Hypothalamus (tissue), 51 donors: ENCODE measurements at regions not wholly inside any gene's neighbourhood (a gene's known extent, or its start where the extent isn't known, plus 50 kb on each side); places are given as distances from the start of the nearest gene placed in this dataset.
A peak's percentile ranks its signal among the peaks of the same experiment; 100 is the strongest.
"Not testable (repeated sequence)": the region's sequence is repeated elsewhere in the genome, so short reads cannot be mapped to it uniquely, and the experiment has no call there.

Experiments
- DNase-seq, 51 donors: peaks; one replicate each; lab custom pipeline; 2025; lab: John Stamatoyannopoulos, UW

DNA sequence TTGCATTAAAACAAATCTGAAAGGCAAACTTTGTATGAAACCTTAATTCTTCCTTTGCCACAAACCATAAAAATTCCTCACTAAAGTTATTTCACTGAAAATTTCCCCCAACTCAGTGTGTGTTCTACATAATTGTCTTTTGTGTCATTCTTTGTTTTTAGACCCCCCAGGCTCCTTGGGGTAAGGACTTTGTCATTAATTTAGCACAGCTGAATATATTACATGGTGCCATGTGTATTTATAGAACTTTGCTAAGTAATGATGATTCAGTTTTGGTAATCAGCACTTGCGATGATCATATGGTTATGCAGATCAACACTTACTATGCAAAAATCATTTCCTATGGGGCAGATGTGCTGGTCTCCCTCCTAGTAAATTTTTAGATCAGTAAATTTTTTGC lies 712.1 kb upstream of the MEF2C start:
- DNase-seq: no peak

DNA sequence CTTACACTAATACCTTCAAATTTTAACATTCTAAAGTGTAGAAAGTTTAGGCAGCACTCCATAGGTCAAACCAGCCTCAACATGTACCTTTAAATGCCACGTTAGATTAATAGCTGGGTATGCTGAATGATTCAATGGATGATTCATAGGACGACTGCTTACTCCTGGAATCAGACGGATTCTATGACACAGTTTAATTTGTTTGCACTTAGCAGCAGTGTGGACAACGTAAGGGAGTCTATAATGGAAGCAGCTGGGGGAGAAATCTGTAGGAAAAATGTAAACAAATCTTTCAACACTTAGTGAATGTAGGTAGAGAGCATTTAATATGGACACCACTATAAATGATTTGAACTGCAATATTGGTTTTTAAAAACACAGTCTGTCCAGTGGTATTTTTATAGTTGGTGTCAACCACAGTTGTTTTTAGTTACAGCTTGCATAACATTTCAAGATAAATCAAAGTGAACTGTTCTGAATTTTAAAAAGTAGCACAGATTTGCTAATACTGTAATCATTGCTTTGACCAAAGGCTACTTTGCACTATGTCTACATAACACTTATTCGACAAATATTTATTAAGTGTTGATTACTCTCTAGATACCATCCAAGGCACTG lies 701.5 kb upstream of the MEF2C start:
- no peak for DNase-seq

DNA sequence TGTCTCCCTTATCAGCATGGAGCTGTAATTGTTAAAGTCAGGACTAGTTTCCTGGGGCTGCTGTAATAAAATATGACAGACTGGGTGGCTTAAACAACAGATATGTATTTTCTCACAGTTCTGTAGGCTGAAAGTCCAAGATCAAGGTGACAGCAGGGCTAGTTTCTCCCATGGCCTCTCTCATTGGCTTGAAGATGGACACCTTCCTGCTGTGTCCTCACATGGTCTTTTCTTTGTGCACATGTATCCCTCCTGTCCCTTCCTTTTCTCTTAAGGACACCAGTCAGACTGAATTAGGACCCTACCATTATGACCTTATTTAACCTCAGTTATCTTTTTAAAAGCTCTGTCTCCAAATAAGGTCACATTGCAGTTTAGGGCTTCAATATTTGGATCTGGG lies 700.5 kb upstream of the MEF2C start:
- no peak for DNase-seq

DNA sequence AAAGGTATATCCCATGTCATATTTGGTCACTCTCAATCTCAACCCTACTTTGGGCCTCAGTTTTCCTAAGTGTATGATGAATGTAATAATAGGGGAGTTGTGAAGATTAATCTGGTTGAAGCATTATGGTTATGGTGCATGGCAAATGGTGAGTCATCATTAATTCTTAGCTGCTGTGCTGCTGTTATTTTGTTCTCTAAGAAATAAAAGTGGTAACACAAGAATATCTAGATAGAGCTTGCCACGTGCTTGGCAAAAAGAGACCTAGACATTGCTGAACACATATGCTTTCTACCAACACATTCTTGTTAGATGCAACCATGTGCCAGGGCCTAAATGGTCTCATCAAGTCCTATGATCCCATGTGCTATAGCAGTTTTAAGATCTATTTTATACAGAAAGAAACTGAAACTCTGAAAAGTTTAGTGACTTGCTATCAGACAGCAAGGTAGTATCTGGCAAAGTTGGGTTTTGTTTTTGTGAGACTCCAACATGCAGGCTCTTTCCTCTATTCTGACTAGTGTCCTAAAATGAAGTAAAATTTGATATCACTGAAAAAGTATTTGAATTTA lies 699.9 kb upstream of the MEF2C start:
- DNase-seq: no peak

DNA sequence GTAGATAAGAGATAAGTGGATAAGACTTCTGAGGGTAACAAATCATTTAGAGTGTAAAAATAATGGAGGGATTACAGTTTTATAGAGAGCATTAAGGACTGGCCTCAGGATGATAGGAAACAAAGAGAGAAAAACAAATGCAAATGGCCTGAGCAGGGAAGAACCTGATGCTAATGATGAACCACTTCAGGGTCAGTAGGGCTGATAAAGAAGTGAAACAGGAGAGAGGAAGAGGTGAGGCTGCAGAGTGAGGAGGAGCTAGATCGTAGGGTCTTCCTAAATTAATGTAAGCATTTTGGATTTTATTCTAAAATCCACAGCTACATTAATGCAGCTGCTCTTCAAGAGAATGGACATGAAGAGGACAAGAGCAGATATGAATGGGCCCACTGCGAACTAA lies 698.0 kb upstream of the MEF2C start:
- DNase-seq: no peak

DNA sequence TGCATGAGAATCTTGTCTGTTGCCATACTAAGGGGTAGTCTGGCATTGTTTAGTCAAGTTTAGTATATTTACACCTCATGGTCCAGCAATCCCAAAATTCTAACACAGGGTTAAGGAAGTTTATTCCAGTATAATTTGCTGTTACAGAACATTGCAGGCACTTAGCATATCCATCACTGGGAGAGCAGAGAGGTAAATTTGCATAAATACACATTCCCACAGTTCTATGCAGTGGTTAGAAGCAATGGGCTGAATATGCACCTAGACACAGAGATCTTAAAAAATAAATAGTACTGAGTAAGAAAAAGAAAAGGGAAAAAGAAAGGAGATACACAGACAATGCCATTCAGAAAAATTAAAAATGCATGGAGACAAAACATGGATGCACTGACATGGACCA lies 692.3 kb upstream of the MEF2C start:
- DNase-seq: no peak

DNA sequence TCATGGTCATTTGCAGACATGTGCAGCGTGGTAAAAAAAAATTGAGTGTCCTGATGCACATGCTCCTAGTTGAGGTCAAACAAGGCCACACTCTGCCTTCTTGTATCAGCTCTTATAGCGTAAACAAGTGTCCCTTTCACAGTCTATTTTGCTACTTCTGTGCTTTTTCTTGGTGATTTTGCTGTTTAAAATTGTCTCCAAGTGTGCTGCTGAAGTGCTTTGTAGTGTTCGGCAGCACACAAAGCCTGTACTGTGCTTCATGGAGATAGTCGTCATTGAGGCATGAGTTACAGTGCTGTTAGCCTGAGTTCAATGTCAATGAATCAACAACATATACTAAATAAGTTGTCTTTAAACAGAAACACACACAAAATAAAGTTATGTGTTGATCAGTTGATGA lies 690.4 kb upstream of the MEF2C start:
- peak in 1 of 51 donors; percentile 1 for DNase-seq

DNA sequence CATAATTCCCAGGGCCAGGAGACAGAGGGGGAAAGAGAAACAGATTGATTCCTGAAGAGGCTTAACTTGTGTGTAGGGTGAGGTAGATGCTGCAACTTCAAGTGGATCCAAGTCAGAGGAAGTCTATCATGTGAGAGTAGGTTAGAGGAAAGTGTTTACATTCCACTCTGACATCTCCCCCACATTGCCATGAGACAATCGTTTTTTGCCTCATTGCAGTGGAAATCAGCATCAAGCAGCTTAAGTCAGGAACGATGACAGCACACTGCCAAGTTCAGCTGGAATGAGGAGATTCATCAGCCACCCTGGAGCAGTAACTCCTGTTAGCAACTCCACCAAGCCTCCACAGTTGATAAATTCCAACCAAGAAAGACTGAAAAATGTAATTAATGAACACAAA lies 689.7 kb upstream of the MEF2C start:
- DNase-seq: peak in 1 of 51 donors; percentile 1

DNA sequence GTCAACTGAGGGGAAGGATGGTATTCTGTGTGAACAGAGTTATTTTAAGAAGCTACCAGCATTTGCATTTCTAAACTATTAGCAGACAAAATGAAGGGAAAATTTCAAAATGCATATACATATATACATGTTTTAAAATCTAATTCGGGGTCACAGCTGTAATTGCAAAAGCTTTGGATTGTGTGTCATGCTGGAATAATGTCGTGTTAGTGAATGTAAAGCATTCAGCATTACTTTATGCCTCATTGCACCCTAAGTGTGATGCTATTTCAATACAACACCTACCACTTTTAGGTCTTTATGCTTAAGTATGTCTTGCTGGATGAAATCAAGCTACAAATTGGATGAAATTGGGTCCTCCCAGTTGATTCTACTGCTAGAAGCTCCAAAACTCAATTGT lies 687.6 kb upstream of the MEF2C start:
- DNase-seq: no peak

DNA sequence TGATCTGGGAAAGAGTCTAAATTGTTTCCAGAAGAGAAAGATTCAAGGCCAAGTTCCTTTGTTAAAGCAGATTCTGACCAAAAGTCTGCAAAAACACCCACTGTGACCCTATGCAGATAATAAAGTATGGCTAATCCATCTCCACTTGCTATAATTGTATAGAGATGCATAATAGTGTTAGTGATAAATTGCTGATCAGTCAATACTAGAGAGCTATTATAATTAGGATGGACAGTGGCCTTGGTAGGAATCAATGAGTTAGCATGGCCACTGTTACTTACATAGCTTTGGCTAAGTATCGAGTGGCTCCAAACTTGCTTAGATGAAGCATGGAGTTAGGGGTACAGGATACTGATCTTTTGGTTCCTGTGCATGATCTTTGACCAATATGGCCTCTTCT lies 683.4 kb upstream of the MEF2C start:
- no peak for DNase-seq

DNA sequence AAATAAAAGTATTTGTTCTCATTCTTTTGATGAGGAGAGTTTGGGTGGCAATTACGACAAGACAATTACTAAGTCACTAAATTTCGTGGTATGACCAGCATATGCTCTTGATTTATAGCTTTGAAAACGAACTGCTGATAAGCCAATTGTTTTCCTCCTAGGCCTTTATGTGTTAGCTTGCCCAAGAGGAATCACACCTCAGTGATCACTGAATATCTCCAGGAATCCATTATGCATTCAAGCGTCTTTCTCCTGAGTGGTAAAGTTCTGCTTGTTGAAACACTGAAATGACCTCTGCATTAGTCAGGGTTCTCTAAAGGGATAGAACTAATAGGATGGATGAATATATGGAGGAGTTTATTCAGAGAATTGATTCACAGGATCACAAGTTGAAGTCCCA lies 677.7 kb upstream of the MEF2C start:
- no peak for DNase-seq

DNA sequence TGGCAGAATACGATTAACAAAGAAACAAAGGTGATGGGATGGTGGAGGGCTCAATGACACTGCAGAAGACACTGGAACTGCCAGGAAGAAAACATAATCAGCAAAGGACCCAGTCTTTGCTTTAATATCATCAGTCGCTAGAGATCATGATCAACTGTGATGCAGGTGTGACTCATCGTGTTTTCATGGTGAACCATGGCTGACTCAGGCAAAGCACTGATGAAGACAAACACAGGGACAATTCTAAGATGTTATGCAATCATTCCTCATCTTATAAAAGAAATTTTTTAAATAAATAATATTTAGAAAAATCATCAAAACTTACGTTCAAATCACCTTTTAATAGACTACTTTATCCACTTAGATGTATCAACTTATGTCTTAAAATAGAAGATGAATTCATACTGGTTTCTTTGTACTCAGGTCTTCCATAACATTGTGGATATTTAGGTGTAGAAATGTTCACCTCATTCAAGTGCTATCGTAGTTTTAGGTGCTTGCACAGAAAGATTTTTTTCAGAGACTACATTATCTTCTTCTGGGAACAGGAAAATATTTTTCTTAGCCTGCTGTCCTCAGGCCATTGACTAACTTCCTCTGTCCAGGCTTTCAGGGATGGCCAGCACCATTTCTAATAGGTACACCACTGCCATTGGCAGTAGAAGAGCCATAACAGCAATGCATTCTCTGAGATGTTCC lies 673.4 kb upstream of the MEF2C start:
- peak in 1 of 51 donors; percentile 2 for DNase-seq

DNA sequence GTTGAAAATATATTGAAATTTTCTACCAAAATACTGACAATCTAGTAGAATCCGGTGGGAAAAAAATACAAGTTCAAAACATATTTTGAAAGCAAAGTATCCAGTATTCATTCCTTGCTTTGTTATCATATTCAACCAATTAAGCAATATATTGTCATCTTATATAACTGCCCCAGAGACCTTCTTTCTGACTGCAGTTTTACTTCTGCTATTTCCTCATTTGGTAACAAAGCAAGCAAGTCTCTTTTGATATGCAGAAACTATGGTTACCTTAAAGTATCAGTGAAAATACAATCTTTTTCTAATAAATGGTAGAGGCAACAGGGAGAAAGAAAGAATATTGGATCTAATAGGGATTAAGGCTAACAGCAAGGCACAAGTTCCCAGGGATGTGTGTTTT lies 663.7 kb upstream of the MEF2C start:
- no peak for DNase-seq

DNA sequence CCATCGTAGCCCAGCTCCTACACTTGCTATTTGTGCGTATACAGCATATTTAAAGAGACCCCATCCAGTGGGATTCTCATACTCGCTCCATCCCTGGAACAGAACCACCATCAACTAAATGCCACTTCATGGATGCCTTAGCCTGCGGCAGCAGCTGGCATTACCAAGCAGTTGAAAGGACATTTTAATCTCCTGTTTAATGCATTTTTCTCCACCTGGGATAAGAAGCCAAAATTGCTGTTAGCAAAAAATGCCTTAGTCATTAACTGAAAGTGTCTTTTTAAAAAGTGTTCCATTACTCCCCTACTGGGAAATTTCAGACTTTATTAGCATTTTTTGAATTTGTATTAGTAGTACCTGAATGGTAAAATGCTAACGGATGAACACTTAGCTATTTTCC lies 662.6 kb upstream of the MEF2C start:
- DNase-seq: no peak

DNA sequence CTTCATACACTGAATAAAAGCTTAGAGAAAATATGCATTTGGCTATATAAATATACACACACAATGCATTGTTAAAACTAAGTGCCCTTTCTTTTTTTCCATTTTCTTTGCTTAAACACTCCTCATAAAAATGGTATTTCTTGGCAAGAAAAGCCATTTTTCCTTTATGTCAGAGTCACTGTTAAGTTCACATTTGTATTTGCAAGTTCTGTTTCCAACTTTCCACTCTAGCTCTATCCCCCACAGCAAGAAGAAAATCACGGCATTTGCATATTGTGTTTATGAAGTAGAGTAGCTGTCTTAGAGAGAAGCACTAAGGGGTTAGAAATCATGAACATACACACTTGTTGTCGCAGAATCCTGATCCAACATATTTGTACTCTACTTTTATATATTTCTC lies 662.1 kb upstream of the MEF2C start:
- no peak for DNase-seq

DNA sequence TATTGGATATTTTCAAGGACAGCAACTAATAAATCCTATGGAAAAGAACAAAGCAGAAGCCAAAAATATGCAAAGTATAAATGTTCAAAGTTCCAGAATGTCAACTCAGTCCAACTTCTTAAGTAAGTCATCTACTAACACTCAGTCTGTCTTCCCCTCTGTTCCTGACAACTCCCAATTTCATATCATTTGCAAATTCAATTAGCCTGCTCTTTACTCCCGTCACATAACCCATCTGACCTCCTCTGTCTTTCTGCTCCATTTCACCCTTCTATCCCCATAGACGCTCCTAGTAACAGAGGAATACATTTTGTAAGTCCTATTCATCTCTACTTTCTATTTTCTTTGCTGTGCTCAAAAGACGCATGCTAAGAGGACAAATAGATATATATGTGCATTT lies 659.8 kb upstream of the MEF2C start:
- no peak for DNase-seq

DNA sequence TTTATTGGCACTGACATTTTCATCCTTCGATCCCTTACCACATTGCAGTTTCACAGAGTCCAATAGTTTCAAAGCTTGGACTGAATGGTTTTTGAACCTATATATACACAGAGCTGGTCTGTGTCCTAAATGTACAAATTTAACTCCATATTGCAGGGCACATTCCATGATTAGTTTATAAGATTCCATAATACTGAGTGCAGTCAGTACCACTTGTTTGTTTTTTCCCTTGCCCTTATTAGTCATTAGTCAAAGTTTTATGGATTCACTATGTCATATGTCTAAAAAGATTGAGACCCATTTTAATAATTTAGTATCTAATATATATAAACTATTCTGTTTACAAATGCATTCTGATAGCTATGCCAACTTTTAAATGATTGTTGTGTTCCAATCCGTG lies 654.8 kb upstream of the MEF2C start:
- DNase-seq: no peak

DNA sequence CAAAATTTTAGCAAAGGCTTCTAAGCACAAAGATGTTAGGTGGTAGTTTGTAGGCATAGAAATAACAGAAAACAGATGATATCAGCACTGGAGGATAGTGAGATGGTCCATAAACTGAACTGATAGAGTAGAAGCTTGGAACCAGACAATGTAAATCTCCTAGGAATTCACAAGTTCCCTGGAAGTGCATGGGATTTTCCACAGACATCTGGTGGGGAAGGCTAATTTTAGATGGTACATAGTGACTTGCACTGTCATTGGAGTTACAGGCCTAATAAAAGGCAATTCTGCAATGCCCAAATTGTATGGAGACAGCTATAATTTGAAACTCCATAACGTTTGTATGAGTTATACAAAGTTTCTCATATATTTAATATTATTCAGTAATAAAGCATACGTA lies 653.0 kb upstream of the MEF2C start:
- DNase-seq: no peak

DNA sequence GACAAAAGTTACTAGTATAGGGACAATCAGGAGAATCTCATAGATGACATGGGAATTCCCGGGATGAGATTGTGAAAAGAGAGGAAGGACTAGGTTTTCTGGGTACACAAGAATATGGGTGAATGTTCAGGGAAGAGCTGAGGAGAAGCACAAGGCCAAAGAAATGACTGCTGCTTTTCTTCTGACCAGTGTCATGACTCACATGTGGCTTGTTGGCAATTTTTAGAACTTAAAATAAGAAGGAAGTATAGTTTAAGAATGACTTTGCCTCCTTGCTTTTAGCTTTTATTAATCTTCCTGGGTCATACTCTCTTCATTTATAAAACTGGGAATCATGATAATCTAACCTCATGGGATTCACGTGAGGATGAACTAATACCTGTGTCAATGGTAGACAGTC lies 652.4 kb upstream of the MEF2C start:
- no peak for DNase-seq

DNA sequence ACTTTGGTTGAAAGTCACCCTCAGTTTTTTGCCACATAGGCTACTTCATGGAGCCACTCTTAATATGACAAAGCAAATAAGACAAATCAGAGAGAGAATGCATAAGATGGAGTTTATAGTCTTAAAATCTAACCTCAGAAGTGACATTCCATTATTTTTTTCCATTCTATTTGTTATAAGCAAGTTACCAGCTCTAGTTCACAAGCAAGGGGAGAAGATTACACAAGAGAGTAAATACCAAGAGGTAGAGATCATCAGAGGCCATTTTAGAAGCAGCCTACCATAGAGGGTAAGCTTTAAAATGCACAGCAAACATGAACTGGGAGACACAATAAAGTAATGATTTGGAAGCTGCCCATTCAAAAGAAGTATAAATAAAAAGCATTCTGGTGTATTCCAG lies 651.3 kb upstream of the MEF2C start:
- no peak for DNase-seq

DNA sequence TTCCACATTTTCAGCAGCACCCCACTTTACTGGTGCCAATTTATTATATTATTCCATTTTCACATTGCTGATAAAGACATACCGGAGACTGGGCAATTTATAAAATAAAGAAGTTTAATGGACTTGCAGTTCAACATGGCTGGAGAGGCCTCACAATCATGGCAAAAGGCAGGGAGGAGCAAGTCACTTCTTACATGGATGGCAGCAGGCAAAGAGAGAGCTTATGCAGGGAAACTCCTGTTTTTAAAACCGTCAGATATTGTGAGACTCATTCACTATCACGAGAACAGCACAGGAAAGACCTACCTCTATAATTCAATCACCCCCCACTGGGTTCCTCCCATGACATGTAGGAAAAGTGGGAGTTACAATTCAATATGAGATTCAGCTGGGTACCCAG lies 641.8 kb upstream of the MEF2C start:
- no peak for DNase-seq

DNA sequence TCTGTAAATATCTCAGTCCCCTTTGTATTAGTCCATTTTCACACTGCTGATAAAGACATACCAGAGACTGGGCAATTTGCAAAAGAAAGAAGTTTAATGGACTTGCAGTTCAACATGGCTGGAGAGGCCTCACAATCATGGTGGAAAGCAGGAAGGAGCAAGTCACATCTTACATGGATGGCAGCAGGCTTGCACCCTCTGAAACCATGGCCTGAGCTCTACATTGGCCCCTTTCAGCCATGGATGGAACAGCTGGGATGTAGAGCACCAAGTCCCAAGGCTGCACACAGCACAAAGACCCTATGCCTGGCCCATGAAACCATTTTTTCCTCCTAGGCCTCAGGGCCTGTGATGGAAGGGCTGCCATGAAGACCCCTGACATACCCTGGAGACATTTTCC lies 640.9 kb upstream of the MEF2C start:
- not testable (repeated sequence) for DNase-seq

DNA sequence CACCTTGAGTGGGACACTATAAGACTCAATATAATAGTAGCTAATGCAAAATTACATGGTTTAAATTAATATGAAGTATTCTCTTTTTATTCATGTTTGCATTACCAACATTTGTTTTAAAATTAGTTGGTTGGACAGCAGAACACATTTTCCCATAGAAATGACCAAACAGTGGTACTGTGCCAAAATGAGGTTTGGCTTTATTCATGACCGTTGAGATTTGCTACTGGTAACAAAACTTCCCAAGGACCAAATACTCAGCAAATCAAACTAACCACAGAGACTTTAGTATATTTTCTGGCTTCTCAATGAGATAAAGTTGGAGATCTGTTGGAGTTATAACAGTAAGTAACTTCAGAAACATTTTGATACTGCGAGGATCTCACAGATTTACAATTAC lies 637.8 kb upstream of the MEF2C start:
- no peak for DNase-seq
